Fibroblast of skin of left quadriceps (primary cell): ENCODE measurements at regions not wholly inside any gene's neighbourhood (a gene's known extent, or its start where the extent isn't known, plus 50 kb on each side); places are given as distances from the start of the nearest gene placed in this dataset.
"Not testable (repeated sequence)": the region's sequence is repeated elsewhere in the genome, so short reads cannot be mapped to it uniquely, and the experiment has no call there.

Experiments used
- DNase-seq, 2 experiments: peaks; one replicate each; pipeline ENCODE4 v3.0.0-alpha.2; 2013; ENCODE audit warnings: low read depth in 2 of 2

- not testable (repeated sequence) for DNase-seq
Observed at GRCh38 chr7:110472419-110472818, 618.5 kb upstream of the LRRN3 start.

- DNase-seq = no peak
Observed at GRCh38 chr7:110480964-110481363, 610.0 kb upstream of the LRRN3 start.

- no peak for DNase-seq
Observed at GRCh38 chr7:110483553-110483952, 607.4 kb upstream of the LRRN3 start.

- DNase-seq = no peak
Observed at GRCh38 chr7:110484356-110484755, 606.6 kb upstream of the LRRN3 start.

- no peak for DNase-seq
Observed at GRCh38 chr7:110486549-110486948, 604.4 kb upstream of the LRRN3 start.

GRCh38 chr7:110502888-110503465 lies 588.0 kb upstream of the LRRN3 start:
- no peak for DNase-seq

- DNase-seq = no peak
Observed at GRCh38 chr7:110507369-110507768, 583.6 kb upstream of the LRRN3 start.

- DNase-seq = no peak
Observed at GRCh38 chr7:110507832-110508231, 583.1 kb upstream of the LRRN3 start.

- not testable (repeated sequence) for DNase-seq
Observed at GRCh38 chr7:110514975-110515551, 575.9 kb upstream of the LRRN3 start.

- no peak for DNase-seq
Observed at GRCh38 chr7:110519851-110520250, 571.1 kb upstream of the LRRN3 start.

- DNase-seq = no peak
Observed at GRCh38 chr7:110521357-110521911, 569.5 kb upstream of the LRRN3 start.

- no peak for DNase-seq
Observed at GRCh38 chr7:110522061-110522760, 568.7 kb upstream of the LRRN3 start.

GRCh38 chr7:110522761-110523200 lies 568.1 kb upstream of the LRRN3 start:
- DNase-seq = no peak

- no peak for DNase-seq
Observed at GRCh38 chr7:110529175-110529574, 561.8 kb upstream of the LRRN3 start.

GRCh38 chr7:110531186-110531585 lies 559.7 kb upstream of the LRRN3 start:
- no peak for DNase-seq

GRCh38 chr7:110534241-110534931 lies 556.5 kb upstream of the LRRN3 start:
- no peak for DNase-seq

GRCh38 chr7:110539216-110539615 lies 551.7 kb upstream of the LRRN3 start:
- DNase-seq = no peak

GRCh38 chr7:110541962-110542361 lies 549.0 kb upstream of the LRRN3 start:
- peak; percentile 13 for DNase-seq

GRCh38 chr7:110544194-110544593 lies 546.7 kb upstream of the LRRN3 start:
- DNase-seq = peak; percentile 5 to 7

- DNase-seq = no peak
Observed at GRCh38 chr7:110548372-110548771, 542.6 kb upstream of the LRRN3 start.

GRCh38 chr7:110557136-110557535 lies 533.8 kb upstream of the LRRN3 start:
- no peak for DNase-seq

- DNase-seq = not testable (repeated sequence)
Observed at GRCh38 chr7:110563286-110563685, 527.6 kb upstream of the LRRN3 start.
